GM06990 (cell line): ENCODE measurements at regions not wholly inside any gene's neighbourhood (a gene's known extent, or its start where the extent isn't known, plus 50 kb on each side); places are given as distances from the start of the nearest gene placed in this dataset.

Experiments
- DNase-seq: peaks from one replicate; pipeline ENCODE4 v3.0.0-alpha.2; 2011; ENCODE audit not compliant: insufficient read length; ENCODE audit errors: extremely low read depth
- H3K27me3 ChIP-seq: replicated peaks from 2 replicates; pipeline ENCODE4 v1.6.0; 2011; ENCODE audit warnings: low read length; ENCODE audit not compliant: control insufficient read depth, insufficient read depth
- H3K36me3 ChIP-seq: 2 replicates; pipeline ENCODE4 v1.5.1; 2011; ENCODE audit warnings: low read length; ENCODE audit not compliant: control insufficient read depth, insufficient read depth
- H3K4me3 ChIP-seq: replicated peaks from 2 replicates; pipeline ENCODE4 v1.5.1; 2011; ENCODE audit warnings: low read depth, mild to moderate bottlenecking, control low read depth, low read length
- TF ChIP-seq, protein P1 (sequence below): IDR thresholded peaks from 2 replicates; pipeline ENCODE4 v1.5.1; 2011; ENCODE audit warnings: low read length, control low read depth, mild to moderate bottlenecking, inconsistent platforms; ENCODE audit not compliant: insufficient read depth, poor library complexity, severe bottlenecking

DNA sequence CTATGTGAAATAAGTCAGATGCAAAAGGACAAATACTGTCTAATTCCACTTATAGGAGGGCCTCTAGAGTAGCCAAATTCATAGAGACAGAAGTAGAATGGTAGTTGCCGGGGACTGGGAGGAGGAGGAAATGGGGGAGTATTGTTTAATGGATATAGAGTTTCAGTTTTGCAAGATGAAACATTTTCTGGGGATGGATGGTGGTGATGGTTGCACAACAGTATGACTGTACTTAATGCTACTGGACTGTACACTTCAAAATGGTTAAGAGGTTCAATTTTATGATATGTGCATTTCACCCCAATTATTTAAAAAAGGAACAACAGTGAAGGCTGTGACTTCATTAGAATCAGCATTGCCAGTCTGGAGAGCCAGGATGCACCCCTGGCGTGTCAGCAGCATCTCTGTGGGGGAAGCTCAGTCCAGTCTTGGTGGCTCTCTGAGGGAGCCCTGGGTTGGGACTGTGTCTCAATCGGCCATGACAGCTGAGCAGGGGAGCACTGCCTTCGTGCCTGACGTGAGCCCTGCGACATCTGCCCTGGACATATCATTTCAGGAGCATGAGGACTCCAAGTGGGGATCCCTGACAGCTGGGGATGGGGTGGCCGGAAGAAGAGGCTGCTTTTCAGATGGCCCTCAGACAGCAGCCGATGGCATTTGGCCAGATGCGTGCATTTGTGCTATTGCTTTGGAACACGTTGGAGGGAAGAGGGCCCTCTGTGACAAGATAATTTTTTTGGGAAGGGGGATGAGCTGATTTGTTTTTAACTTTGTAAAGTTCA lies 130.8 kb upstream of the STC2 start:
- no peak for DNase-seq

DNA sequence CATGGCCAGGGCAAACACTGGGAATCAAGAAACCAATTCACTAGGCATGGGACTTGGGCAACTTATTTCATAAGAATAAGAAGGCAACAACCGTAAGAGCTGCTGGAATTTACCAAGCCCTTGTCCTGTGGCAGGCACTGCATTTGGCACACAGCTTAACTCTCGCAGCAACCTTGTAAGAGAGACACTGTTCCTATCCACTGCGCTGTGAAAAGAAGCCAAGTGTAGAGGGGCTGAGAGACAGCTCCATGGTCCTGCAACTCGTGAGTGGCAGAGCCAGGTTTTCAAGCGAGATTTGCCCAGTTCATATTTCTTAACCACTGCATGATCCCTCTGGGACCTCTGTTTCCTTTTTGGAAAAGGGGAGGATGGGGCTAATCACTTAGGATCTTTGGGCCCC lies 129.3 kb upstream of the STC2 start:
- DNase-seq, result no peak
- H3K4me3 ChIP-seq, result no peak overlapping the region
- no peaks in the 10 kb centered on the region for H3K27me3 ChIP-seq

More for the DNA sequence above, 130.8 kb upstream of the STC2 start:
- TF ChIP-seq, protein P1, sequence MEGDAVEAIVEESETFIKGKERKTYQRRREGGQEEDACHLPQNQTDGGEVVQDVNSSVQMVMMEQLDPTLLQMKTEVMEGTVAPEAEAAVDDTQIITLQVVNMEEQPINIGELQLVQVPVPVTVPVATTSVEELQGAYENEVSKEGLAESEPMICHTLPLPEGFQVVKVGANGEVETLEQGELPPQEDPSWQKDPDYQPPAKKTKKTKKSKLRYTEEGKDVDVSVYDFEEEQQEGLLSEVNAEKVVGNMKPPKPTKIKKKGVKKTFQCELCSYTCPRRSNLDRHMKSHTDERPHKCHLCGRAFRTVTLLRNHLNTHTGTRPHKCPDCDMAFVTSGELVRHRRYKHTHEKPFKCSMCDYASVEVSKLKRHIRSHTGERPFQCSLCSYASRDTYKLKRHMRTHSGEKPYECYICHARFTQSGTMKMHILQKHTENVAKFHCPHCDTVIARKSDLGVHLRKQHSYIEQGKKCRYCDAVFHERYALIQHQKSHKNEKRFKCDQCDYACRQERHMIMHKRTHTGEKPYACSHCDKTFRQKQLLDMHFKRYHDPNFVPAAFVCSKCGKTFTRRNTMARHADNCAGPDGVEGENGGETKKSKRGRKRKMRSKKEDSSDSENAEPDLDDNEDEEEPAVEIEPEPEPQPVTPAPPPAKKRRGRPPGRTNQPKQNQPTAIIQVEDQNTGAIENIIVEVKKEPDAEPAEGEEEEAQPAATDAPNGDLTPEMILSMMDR, result no peak
- Histone ChIP-seq H3K36me3 (no peaks in the 10 kb centered on the region), H3K4me3 (no peak overlapping the region), H3K27me3 (no peaks in the 10 kb centered on the region)

DNA sequence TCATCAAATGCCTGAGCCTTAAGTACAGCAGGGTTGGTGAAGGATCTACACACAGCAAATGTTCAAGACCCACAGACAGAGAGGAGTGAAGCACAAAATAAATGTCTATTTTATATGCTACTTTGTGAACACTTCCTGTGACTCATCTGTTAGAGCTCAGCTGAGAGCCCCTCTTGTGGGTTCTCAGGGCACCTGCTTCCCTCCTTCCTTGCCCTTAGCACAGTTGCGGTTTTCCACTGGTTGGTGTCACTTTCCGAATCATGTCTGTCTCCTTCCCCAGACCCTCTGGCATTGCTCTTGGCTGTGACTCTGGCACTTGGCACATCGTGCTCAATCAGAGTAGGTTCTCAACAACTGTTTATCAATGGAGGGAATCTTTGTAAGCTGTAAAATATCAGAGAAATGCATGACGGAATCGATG lies 128.5 kb upstream of the STC2 start:
- TF ChIP-seq, protein P1, result no peak
- no peak for DNase-seq

More for the DNA sequence above, 129.3 kb upstream of the STC2 start:
- TF ChIP-seq, protein P1, result no peak
- H3K36me3 ChIP-seq, result no peaks in the 10 kb centered on the region

DNA sequence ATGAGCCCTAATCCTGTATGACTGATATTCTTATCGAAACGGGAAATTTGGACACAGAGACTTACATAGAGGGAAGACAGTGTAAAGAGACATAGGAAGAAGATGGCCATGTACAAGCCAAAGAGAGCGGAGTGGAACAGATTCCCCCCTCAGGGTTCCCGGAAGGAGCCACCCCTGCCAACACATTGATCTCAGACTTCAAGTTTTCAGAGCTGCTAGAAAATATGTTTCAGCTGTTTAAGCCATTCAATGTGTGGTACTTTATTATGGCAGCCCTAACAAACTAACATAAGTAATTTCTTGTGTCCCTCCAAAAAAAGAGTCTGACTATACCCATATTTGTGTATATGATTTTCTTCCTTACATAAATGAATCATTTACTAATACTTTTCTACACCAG lies 128.0 kb upstream of the STC2 start:
- no peaks in the 10 kb centered on the region for H3K27me3 ChIP-seq
- no peaks in the 10 kb centered on the region for H3K36me3 ChIP-seq
- no peak overlapping the region for H3K4me3 ChIP-seq
- DNase-seq, result no peak
- TF ChIP-seq, protein P1, result no peak

More for the DNA sequence above, 128.5 kb upstream of the STC2 start:
- H3K4me3 ChIP-seq, result no peak overlapping the region
- H3K27me3 ChIP-seq, result no peaks in the 10 kb centered on the region
- H3K36me3 ChIP-seq, result no peaks in the 10 kb centered on the region

DNA sequence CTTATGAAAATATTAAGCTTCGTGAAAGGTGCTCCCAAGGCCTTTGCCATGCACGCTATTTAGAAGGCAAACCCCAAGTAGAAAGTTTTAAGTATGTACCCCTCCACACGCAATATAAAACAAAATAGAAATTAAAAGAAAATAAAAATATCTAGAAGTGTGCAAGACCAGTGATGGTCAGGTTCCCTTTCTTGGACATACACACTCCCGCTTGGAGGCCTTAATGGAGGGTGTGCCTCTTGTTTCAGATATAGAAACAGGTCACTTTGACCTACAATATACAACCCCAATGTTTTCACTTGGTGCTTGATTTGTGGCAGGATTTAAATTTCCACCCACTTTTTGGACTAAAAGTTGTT lies 127.4 kb upstream of the STC2 start:
- Histone ChIP-seq H3K27me3 (no peaks in the 10 kb centered on the region), H3K36me3 (no peaks in the 10 kb centered on the region), H3K4me3 (no peak overlapping the region)
- TF ChIP-seq, protein P1, result no peak
- DNase-seq, result no peak
